ENCODE measurements at regions not wholly inside any gene's neighbourhood (a gene's known extent, or its start where the extent isn't known, plus 50 kb on each side); places are given as distances from the start of the nearest gene placed in this dataset.
"Not testable (repeated sequence)": the region's sequence is repeated elsewhere in the genome, so short reads cannot be mapped to it uniquely, and the experiment has no call there.

DNA sequence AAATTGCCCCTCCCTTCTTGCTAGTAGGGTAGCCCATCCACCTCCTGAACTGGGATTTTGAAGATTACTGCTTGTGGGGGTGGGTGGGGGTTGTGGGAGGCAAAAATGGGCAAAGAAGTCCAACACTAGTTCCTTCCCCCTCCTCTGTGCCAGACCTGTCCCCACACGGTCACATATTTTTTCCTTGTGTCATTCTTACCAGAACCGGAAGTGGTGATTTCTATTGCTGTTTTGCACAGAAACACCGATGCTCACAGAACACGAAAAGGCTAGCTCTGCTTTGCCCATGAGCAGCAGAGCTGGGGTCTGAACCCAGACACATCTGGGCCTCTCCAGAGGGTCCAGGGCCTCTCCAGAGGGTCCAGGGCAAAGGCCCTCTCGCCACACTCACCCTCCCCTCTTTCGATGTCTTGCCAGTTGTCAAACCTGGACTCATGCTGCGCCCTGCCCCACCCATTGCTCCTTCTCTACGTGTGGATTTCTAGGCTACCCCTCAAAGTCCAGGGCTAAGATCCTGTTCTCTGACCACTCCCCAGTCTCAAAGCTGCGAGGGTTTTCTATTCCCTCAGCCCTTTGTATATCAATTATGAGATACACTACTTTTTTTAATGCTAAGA is 264.4 kb upstream of the MSX2 start:
- peak; percentile 13 to 63 (median 41) for DNase-seq
- H3K9me3 ChIP-seq (ENCODE audit: control extremely low read depth in 1 of 5, control insufficient read depth in 4 of 5, insufficient read depth in 2 of 5, low read depth in 1 of 5, low read length in 4 of 5) = peaks cover 0 to 1% (median 0%) of the 10 kb centered on the region in 5 experiments
- no peak overlapping the region for H3K27ac ChIP-seq (ENCODE audit: insufficient read depth in 1 of 2, low read depth in 1 of 2, low read length in 2 of 2, poor library complexity in 1 of 2, severe bottlenecking in 2 of 2)
- 51% methylated on average over 6 of the region's 9 CpGs for WGBS (ENCODE audit: insufficient coverage)
- ChIA-PET POLR2A (no interaction called here), CTCF (interaction anchor here (0.9 to 1.4 kb wide), 2 partner anchors 33 to 41 kb away, joined by 3 read pairs; no protein-coding TSS in a partner anchor)
- no peak overlapping the region for H3K4me3 ChIP-seq (ENCODE audit: control insufficient read depth in 1 of 7, extremely low read depth in 1 of 7, insufficient read depth in 4 of 7, low read depth in 2 of 7, low read length in 6 of 7)
- peaks cover 0 to 9% (median 6%) of the 10 kb centered on the region in 4 experiments for H3K4me1 ChIP-seq (ENCODE audit: control extremely low read depth in 1 of 4, control insufficient read depth in 4 of 4, insufficient read depth in 4 of 4, low read length in 3 of 4)
- no peaks in the 10 kb centered on the region for H3K36me3 ChIP-seq (ENCODE audit: control insufficient read depth in 4 of 4, insufficient read depth in 4 of 4, low read length in 3 of 4)
- H3K27me3 ChIP-seq (replicated peaks in 2 of 5; ENCODE audit: control insufficient read depth in 4 of 5, insufficient read depth in 5 of 5, low read length in 4 of 5) = peaks cover 0 to 3% (median 0%) of the 10 kb centered on the region in 5 experiments

DNA sequence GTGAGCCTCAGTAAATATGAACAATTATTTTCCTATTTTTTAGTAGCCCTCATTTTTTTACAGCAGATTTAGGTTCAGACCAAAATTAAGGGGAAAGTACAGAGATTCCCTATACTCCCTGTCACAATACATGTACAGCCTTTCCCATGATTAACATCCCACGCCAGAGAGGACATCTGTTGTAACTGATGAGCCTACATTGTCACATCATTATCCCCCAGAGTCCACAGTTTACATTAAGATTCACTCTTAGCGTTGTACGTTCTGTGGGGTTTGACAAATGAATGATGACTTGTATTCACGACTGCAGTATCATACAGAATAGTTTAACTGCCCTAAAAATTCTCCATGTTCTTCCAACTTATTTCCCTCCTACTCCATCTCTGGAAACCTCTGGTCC is 262.3 kb upstream of the MSX2 start:
- Histone ChIP-seq H3K9me3 (ENCODE audit: control extremely low read depth in 1 of 5, control insufficient read depth in 4 of 5, insufficient read depth in 2 of 5, low read depth in 1 of 5, low read length in 4 of 5) (peaks cover 0 to 5% (median 0%) of the 10 kb centered on the region in 5 experiments), H3K36me3 (ENCODE audit: control insufficient read depth in 4 of 4, insufficient read depth in 4 of 4, low read length in 3 of 4) (no peaks in the 10 kb centered on the region), H3K27me3 (replicated peaks in 2 of 5; ENCODE audit: control insufficient read depth in 4 of 5, insufficient read depth in 5 of 5, low read length in 4 of 5) (peaks cover 0 to 1% (median 0%) of the 10 kb centered on the region in 5 experiments), H3K4me1 (ENCODE audit: control extremely low read depth in 1 of 4, control insufficient read depth in 4 of 4, insufficient read depth in 4 of 4, low read length in 3 of 4) (peaks cover 0 to 9% (median 6%) of the 10 kb centered on the region in 4 experiments), H3K4me3 (ENCODE audit: control insufficient read depth in 1 of 7, extremely low read depth in 1 of 7, insufficient read depth in 4 of 7, low read depth in 2 of 7, low read length in 6 of 7) (no peak overlapping the region), H3K27ac (ENCODE audit: insufficient read depth in 1 of 2, low read depth in 1 of 2, low read length in 2 of 2, poor library complexity in 1 of 2, severe bottlenecking in 2 of 2) (no peak overlapping the region)
- 96% methylated on average over 3 of the region's 4 CpGs for WGBS (ENCODE audit: insufficient coverage)
- ChIA-PET POLR2A (no interaction called here), CTCF (no interaction called here)
- no peak for DNase-seq

DNA sequence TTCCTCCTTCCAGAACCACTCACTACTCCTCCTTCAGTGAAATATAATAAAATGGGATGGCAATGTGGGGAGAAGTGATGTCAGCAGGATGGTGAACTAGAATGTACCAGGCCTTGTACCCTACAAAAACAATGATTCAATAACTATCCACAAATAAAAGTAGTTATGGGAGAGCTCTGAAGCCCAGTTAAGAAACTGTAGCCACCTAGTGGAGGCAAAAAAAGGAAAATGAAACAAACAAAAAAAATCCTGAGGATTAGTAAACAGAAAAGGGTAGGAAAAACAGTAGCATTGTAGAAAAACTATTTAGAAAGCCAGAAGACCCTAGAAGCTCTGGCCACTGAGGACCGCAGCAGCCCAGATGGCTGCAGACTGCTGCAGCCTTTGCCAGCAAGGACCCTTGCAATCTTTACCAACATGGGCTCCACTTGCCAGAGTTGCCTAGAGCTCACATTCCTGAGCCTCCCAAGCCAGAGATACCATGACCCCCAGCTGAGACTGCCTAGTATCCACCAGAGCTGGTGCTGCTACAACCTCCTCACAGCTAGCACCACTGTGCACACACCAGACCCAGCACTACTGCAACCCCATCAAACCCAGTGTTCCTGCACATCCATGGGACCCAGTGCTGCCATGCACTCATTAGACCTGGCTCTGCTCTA is 259.7 kb upstream of the MSX2 start:
- Histone ChIP-seq H3K27ac (ENCODE audit: insufficient read depth in 1 of 2, low read depth in 1 of 2, low read length in 2 of 2, poor library complexity in 1 of 2, severe bottlenecking in 2 of 2) (no peak overlapping the region), H3K27me3 (replicated peaks in 2 of 5; ENCODE audit: control insufficient read depth in 4 of 5, insufficient read depth in 5 of 5, low read length in 4 of 5) (peaks cover 0 to 1% (median 0%) of the 10 kb centered on the region in 5 experiments), H3K9me3 (ENCODE audit: control extremely low read depth in 1 of 5, control insufficient read depth in 4 of 5, insufficient read depth in 2 of 5, low read depth in 1 of 5, low read length in 4 of 5) (peaks cover 0 to 5% (median 0%) of the 10 kb centered on the region in 5 experiments), H3K4me1 (ENCODE audit: control extremely low read depth in 1 of 4, control insufficient read depth in 4 of 4, insufficient read depth in 4 of 4, low read length in 3 of 4) (peaks cover 0 to 5% (median 2%) of the 10 kb centered on the region in 4 experiments), H3K36me3 (ENCODE audit: control insufficient read depth in 4 of 4, insufficient read depth in 4 of 4, low read length in 3 of 4) (no peaks in the 10 kb centered on the region), H3K4me3 (ENCODE audit: control insufficient read depth in 1 of 7, extremely low read depth in 1 of 7, insufficient read depth in 4 of 7, low read depth in 2 of 7, low read length in 6 of 7) (no peak overlapping the region)
- POLR2A ChIA-PET = no interaction called here
- CTCF ChIA-PET = interaction anchor here (1.2 to 1.5 kb wide), 2 partner anchors 14 to 45 kb away, joined by 4 to 5 read pairs; no protein-coding TSS in a partner anchor
- DNase-seq = no peak
- WGBS (ENCODE audit: insufficient coverage) = 100% methylated on average over 1 of the region's 1 CpG

DNA sequence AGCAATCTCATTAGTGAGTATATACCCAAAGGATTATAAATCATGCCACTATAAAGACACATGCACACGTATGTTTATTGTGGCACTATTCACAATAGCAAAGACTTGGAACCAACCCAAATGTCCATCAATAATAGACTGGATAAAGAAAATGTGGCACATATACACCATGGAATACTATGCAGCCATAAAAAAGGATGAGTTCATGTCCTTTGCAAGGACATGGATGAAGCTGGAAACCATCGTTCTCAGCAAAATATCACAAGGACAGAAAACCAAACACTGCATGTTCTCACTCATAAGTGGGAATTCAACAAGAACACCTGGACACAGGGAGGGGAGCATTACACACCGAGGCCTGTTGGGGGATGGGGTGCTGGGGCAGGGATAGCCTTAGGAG is 252.9 kb upstream of the MSX2 start:
- H3K9me3 ChIP-seq (ENCODE audit: control extremely low read depth in 1 of 5, control insufficient read depth in 4 of 5, insufficient read depth in 2 of 5, low read depth in 1 of 5, low read length in 4 of 5); POLR2A ChIA-PET; H3K4me3 ChIP-seq (ENCODE audit: control insufficient read depth in 1 of 7, extremely low read depth in 1 of 7, insufficient read depth in 4 of 7, low read depth in 2 of 7, low read length in 6 of 7); CTCF ChIA-PET; H3K27ac ChIP-seq (ENCODE audit: insufficient read depth in 1 of 2, low read depth in 1 of 2, low read length in 2 of 2, poor library complexity in 1 of 2, severe bottlenecking in 2 of 2); DNase-seq; H3K4me1 ChIP-seq (ENCODE audit: control extremely low read depth in 1 of 4, control insufficient read depth in 4 of 4, insufficient read depth in 4 of 4, low read length in 3 of 4); H3K27me3 ChIP-seq (replicated peaks in 2 of 5; ENCODE audit: control insufficient read depth in 4 of 5, insufficient read depth in 5 of 5, low read length in 4 of 5); H3K36me3 ChIP-seq (ENCODE audit: control insufficient read depth in 4 of 4, insufficient read depth in 4 of 4, low read length in 3 of 4): not testable (repeated sequence)
- WGBS (ENCODE audit: insufficient coverage) = no CpG with 5 or more reads among the region's 3 CpGs

DNA sequence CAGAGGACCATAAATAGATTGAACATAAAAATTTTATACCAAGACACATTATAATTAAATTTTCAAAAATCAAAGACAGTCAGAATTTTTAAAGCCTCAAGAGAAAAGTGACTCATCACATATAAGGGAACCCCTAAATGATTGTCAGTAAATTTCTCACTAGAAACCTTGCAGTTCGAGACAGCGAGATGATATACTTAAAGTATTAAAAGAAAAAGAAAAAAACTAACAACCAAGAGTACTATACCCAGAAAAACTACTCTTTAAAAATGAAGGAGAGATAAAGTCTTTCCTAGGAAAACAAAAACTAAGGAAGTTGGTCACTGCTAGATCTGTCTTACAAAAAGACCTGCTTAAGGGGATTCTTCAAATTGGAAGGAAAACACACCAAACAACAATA is 251.4 kb upstream of the MSX2 start:
- H3K4me1 ChIP-seq (ENCODE audit: control extremely low read depth in 1 of 4, control insufficient read depth in 4 of 4, insufficient read depth in 4 of 4, low read length in 3 of 4) = no peaks in the 10 kb centered on the region
- ChIA-PET POLR2A (no interaction called here), CTCF (no interaction called here)
- H3K27ac ChIP-seq (ENCODE audit: insufficient read depth in 1 of 2, low read depth in 1 of 2, low read length in 2 of 2, poor library complexity in 1 of 2, severe bottlenecking in 2 of 2) = no peak overlapping the region
- H3K4me3 ChIP-seq (ENCODE audit: control insufficient read depth in 1 of 7, extremely low read depth in 1 of 7, insufficient read depth in 4 of 7, low read depth in 2 of 7, low read length in 6 of 7) = no peak overlapping the region
- peaks cover 0 to 5% (median 2%) of the 10 kb centered on the region in 5 experiments for H3K9me3 ChIP-seq (ENCODE audit: control extremely low read depth in 1 of 5, control insufficient read depth in 4 of 5, insufficient read depth in 2 of 5, low read depth in 1 of 5, low read length in 4 of 5)
- DNase-seq = no peak
- no peaks in the 10 kb centered on the region for H3K36me3 ChIP-seq (ENCODE audit: control insufficient read depth in 4 of 4, insufficient read depth in 4 of 4, low read length in 3 of 4)
- no CpG with 5 or more reads among the region's 2 CpGs for WGBS (ENCODE audit: insufficient coverage)
- H3K27me3 ChIP-seq (replicated peaks in 2 of 5; ENCODE audit: control insufficient read depth in 4 of 5, insufficient read depth in 5 of 5, low read length in 4 of 5) = no peaks in the 10 kb centered on the region

DNA sequence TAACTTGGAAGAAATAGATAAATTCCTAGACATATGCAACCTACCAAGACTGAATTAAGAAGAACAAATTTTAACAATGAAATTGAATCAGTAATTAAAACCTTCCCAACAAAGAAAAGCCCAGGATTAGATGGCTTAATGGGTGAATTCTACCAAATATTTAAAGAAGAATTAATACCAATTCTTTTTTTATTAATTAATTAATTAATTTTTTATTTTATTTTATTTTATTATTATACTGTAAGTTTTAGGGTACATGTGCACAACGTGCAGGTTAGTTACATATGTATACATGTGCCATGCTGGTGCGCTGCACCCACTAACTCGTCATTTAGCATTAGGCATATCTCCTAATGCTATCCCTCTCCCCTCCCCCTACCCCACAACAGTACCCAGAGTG is 248.4 kb upstream of the MSX2 start:
- H3K27me3 ChIP-seq (replicated peaks in 2 of 5; ENCODE audit: control insufficient read depth in 4 of 5, insufficient read depth in 5 of 5, low read length in 4 of 5); H3K27ac ChIP-seq (ENCODE audit: insufficient read depth in 1 of 2, low read depth in 1 of 2, low read length in 2 of 2, poor library complexity in 1 of 2, severe bottlenecking in 2 of 2); H3K36me3 ChIP-seq (ENCODE audit: control insufficient read depth in 4 of 4, insufficient read depth in 4 of 4, low read length in 3 of 4); POLR2A ChIA-PET; DNase-seq; H3K4me3 ChIP-seq (ENCODE audit: control insufficient read depth in 1 of 7, extremely low read depth in 1 of 7, insufficient read depth in 4 of 7, low read depth in 2 of 7, low read length in 6 of 7); H3K4me1 ChIP-seq (ENCODE audit: control extremely low read depth in 1 of 4, control insufficient read depth in 4 of 4, insufficient read depth in 4 of 4, low read length in 3 of 4); CTCF ChIA-PET: not testable (repeated sequence)
- peaks cover 2 to 12% (median 2%) of the 10 kb centered on the region in 5 experiments for H3K9me3 ChIP-seq (ENCODE audit: control extremely low read depth in 1 of 5, control insufficient read depth in 4 of 5, insufficient read depth in 2 of 5, low read depth in 1 of 5, low read length in 4 of 5)
- 100% methylated on average over 2 of the region's 3 CpGs for WGBS (ENCODE audit: insufficient coverage)

DNA sequence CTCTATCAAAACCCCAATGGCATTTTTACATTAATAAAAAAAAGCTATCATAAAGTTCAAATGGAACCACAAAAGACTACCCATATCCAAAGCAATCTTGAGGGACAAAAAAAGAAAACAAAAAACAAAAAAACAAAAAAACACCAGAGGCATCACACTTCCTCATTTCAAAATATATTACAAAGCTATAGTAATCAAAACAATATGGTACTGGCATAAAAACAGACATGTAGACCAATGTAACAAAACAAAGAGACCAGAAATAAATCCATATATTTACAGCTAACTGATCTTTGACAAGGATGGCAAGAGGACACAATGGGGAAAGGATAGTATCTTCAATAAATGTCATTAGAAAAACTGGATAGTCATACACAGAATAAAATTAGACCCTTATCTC is 245.1 kb upstream of the MSX2 start:
- no peak overlapping the region for H3K27ac ChIP-seq (ENCODE audit: insufficient read depth in 1 of 2, low read depth in 1 of 2, low read length in 2 of 2, poor library complexity in 1 of 2, severe bottlenecking in 2 of 2)
- DNase-seq = no peak
- CTCF ChIA-PET = interaction anchor here (1.4 kb wide), 1 partner anchor 14 kb away, joined by 5 read pairs; no protein-coding TSS in a partner anchor
- no peaks in the 10 kb centered on the region for H3K36me3 ChIP-seq (ENCODE audit: control insufficient read depth in 4 of 4, insufficient read depth in 4 of 4, low read length in 3 of 4)
- H3K27me3 ChIP-seq (replicated peaks in 2 of 5; ENCODE audit: control insufficient read depth in 4 of 5, insufficient read depth in 5 of 5, low read length in 4 of 5) = no peaks in the 10 kb centered on the region
- peaks cover 0 to 8% (median 4%) of the 10 kb centered on the region in 5 experiments for H3K9me3 ChIP-seq (ENCODE audit: control extremely low read depth in 1 of 5, control insufficient read depth in 4 of 5, insufficient read depth in 2 of 5, low read depth in 1 of 5, low read length in 4 of 5)
- POLR2A ChIA-PET = no interaction called here
- no peak overlapping the region for H3K4me3 ChIP-seq (ENCODE audit: control insufficient read depth in 1 of 7, extremely low read depth in 1 of 7, insufficient read depth in 4 of 7, low read depth in 2 of 7, low read length in 6 of 7)
- peaks cover 0 to 9% (median 2%) of the 10 kb centered on the region in 4 experiments for H3K4me1 ChIP-seq (ENCODE audit: control extremely low read depth in 1 of 4, control insufficient read depth in 4 of 4, insufficient read depth in 4 of 4, low read length in 3 of 4)

Data from common myeloid progenitor, CD34-positive (primary cell).